Heart left ventricle (tissue), 13 donors: ENCODE measurements at regions not wholly inside any gene's neighbourhood (a gene's known extent, or its start where the extent isn't known, plus 50 kb on each side); places are given as distances from the start of the nearest gene placed in this dataset.

Experiments used
- POLR2A ChIP-seq, 2 donors: fragments of 450-650 bp; IDR thresholded peaks; one replicate each; pipeline ENCODE4 v1.6.1; 2017; ENCODE audit warnings: antibody characterized with exemption in 2 of 2, mild to moderate bottlenecking in 2 of 2, moderate library complexity in 2 of 2
- TF ChIP-seq, protein P1 (sequence below), 12 donors: fragments of 200-600 bp; sonication (generic) in 4 of 12; IDR thresholded peaks; one replicate each; pipeline versions ENCODE4 v1.5.0 to v1.8.0; 2018 to 2022; ENCODE audit warnings: antibody characterized with exemption in 12 of 12, mild to moderate bottlenecking in 5 of 12
- donor health status: ischemic (EF 13 %, LVEDD 7.1; RV severe dilation, severe dysfunction).
- donor health status: DM: no; HTN: yes; CAD: no.
- donor health status: DM: no; HTN: no; CAD: no.
- donor health status: ischemic (EF 25% LVEDD 6.9; RV normal size, moderate dysfunction).
- donor health status: ischemic (EF 25% LVEDD 5.7; RV mildly dilated, moderate dysfunction).
- donor health status: ischemic (EF 35%, LVEDD 5.7; RV mildly dilated, moderate dysfunction).
- donor health status: nonischemic (EF 11% LVEDD 7.7; RV severe dilation, severe dysfunction).
- donor health status: DM: yes; HTN: yes; CAD: no.
- donor health status: PGD.
- donor health status: ischemic (EF 29% LVEDD 5.4; RV normal size, mild dysfunction).
- donor health status: nonischemic (EF 23%, LVEDD 6.1; RV moderate dilation, normal function).

DNA sequence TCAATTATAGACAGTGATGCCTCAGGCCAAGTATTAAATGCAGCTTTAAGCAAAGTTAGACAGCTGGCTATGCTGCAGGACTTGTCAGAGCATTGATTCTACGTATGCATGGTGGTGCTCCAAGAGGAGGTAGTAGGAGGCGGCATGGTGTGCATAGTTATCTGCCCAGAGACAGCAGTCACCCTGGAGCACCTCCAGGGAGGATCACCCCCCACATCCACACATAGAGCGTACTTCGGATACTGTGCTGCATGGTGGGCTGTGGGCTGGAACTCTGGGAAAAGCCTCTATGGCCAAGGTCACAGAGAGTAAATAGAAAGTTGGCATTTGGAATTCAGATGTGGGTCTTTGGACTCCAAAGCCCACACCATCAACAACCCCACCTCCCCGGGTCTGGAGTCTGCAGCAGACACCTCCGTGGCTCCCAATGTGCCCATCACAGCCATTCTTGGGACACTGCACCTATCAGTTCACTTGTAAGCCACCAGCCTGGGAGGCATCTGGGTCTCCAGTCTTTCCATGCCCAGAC, 64.5 kb upstream of the STX16 start:
- TF ChIP-seq POLR2A (IDR thresholded peaks at IDR 0.05) = no peak
- TF ChIP-seq, protein P1, sequence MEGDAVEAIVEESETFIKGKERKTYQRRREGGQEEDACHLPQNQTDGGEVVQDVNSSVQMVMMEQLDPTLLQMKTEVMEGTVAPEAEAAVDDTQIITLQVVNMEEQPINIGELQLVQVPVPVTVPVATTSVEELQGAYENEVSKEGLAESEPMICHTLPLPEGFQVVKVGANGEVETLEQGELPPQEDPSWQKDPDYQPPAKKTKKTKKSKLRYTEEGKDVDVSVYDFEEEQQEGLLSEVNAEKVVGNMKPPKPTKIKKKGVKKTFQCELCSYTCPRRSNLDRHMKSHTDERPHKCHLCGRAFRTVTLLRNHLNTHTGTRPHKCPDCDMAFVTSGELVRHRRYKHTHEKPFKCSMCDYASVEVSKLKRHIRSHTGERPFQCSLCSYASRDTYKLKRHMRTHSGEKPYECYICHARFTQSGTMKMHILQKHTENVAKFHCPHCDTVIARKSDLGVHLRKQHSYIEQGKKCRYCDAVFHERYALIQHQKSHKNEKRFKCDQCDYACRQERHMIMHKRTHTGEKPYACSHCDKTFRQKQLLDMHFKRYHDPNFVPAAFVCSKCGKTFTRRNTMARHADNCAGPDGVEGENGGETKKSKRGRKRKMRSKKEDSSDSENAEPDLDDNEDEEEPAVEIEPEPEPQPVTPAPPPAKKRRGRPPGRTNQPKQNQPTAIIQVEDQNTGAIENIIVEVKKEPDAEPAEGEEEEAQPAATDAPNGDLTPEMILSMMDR (IDR thresholded peaks at IDR 0.05) = no peak
